WERI-Rb-1 (cell line): ENCODE measurements at regions not wholly inside any gene's neighbourhood (a gene's known extent, or its start where the extent isn't known, plus 50 kb on each side); places are given as distances from the start of the nearest gene placed in this dataset.

Experiments used
- DNase-seq: peaks from one replicate; pipeline ENCODE4 v3.0.0-alpha.2; 2020
- H3K27ac ChIP-seq: fragments of 250-450 bp; sonication (Bioruptor Pico); 2 replicates; pipeline ENCODE4 v1.5.1; 2020; ENCODE audit warnings: mild to moderate bottlenecking, moderate library complexity
- H3K27me3 ChIP-seq: fragments of 250-450 bp; sonication (Bioruptor Pico); 2 replicates; pipeline ENCODE4 v1.5.1; 2021; ENCODE audit warnings: mild to moderate bottlenecking, low read depth, moderate library complexity; ENCODE audit not compliant: insufficient read depth, severe bottlenecking
- H3K36me3 ChIP-seq: fragments of 250-450 bp; sonication (Bioruptor Pico); 2 replicates; pipeline ENCODE4 v1.5.1; 2020; ENCODE audit warnings: mild to moderate bottlenecking, moderate library complexity
- H3K4me3 ChIP-seq: 2 replicates; pipeline ENCODE4 v1.5.1; 2011; ENCODE audit warnings: low read depth, mild to moderate bottlenecking, control low read depth, low read length
- H3K9me3 ChIP-seq: fragments of 250-450 bp; sonication (Bioruptor Pico); 2 replicates; pipeline ENCODE4 v1.5.1; 2021; ENCODE audit warnings: mild to moderate bottlenecking, moderate library complexity; ENCODE audit not compliant: severe bottlenecking
- TF ChIP-seq, protein P1 (sequence below): IDR thresholded peaks from 2 replicates; pipeline ENCODE4 v1.5.1; 2011; ENCODE audit warnings: low read depth, mild to moderate bottlenecking, control low read depth, inconsistent platforms, low read length

DNA sequence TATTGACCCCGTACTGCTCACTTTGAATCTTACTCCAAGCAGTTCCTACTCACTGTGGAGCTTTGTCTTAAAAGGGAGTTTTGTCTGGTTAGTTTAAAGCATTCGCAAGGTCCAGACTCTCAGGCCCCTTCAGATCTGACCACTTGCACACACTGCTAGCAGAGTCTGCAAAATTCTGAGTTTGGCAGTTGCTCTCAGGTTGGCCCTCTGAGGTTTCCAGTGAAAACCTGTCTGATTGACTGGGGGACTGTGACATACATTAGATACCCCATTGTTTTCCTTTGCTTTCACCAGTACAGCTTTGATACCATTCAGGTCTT is 149.2 kb downstream of the XPNPEP1 start:
- Histone ChIP-seq H3K4me3 (no peak overlapping the region), H3K9me3 (no peaks in the 10 kb centered on the region), H3K27ac (no peak overlapping the region), H3K36me3 (no peaks in the 10 kb centered on the region), H3K27me3 (no peaks in the 10 kb centered on the region)
- TF ChIP-seq, protein P1, sequence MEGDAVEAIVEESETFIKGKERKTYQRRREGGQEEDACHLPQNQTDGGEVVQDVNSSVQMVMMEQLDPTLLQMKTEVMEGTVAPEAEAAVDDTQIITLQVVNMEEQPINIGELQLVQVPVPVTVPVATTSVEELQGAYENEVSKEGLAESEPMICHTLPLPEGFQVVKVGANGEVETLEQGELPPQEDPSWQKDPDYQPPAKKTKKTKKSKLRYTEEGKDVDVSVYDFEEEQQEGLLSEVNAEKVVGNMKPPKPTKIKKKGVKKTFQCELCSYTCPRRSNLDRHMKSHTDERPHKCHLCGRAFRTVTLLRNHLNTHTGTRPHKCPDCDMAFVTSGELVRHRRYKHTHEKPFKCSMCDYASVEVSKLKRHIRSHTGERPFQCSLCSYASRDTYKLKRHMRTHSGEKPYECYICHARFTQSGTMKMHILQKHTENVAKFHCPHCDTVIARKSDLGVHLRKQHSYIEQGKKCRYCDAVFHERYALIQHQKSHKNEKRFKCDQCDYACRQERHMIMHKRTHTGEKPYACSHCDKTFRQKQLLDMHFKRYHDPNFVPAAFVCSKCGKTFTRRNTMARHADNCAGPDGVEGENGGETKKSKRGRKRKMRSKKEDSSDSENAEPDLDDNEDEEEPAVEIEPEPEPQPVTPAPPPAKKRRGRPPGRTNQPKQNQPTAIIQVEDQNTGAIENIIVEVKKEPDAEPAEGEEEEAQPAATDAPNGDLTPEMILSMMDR, result no peak
- DNase-seq, result no peak

DNA sequence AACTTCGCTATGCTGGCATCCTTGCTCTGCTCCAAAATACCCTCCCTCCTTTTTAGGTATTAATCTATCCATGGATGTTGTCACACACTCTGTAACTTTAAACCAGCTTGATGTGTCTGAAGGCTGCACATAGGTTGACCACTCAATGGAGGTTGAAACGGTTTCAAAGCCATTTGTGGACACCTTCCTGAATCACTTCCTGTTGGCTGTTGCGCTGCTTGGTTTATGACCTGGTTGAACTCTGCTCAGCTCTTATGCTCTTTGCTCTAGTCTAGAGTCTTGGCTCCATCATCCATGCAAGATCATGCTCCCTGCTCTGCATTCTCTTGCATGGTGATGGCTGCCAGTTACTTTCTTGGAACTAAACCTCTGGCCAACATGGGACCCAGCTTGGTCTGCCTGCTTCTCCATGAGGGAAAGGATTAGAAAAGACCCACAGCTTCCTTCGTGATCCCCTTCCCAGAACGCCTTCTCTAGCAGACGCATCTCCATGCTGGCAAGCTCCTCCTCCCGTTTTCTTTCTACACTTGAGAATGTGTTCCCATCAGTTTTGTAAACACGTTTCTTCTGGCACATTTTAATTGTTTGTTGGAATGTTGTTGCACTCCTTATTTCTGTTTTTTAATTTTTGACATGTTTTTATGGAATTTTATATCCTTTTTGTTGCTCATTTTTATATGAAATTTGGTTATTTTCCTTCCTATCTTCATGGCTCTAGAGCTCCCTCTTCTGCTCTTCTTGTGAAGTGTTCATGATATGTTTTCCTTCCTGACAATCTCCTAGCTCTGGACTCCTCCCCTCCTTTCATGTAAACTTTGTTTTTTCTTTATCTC is 149.8 kb downstream of the XPNPEP1 start:
- no peak overlapping the region for H3K27ac ChIP-seq
- DNase-seq, result no peak
- TF ChIP-seq, protein P1, result peak; percentile 26; the same call in 1 of the 2 replicates
- no peaks in the 10 kb centered on the region for H3K36me3 ChIP-seq
- no peaks in the 10 kb centered on the region for H3K27me3 ChIP-seq
- H3K9me3 ChIP-seq, result no peaks in the 10 kb centered on the region
- no peak overlapping the region for H3K4me3 ChIP-seq

DNA sequence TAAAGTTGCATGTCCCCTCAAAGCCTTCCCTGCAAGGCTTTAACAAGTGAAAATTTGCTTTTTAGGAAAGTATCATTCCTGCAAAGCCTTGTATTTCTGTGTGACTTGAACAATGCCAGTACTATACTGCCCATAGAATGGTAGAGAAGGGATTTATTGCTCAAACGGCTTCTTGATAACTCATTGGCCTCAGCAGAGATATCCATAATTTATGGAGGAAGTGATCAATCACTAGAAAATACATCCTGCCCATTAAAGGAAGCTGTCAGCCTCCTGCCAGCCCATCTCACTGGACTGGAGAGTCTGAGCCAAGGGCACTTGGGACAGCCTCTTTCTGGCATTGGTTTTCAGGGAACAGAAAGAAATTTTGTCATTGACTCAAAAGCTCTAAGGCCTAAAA is 152.6 kb downstream of the XPNPEP1 start:
- TF ChIP-seq, protein P1, result no peak
- DNase-seq, result no peak
- no peaks in the 10 kb centered on the region for H3K9me3 ChIP-seq
- no peak overlapping the region for H3K4me3 ChIP-seq
- no peak overlapping the region for H3K27ac ChIP-seq
- H3K36me3 ChIP-seq, result no peaks in the 10 kb centered on the region
- H3K27me3 ChIP-seq, result no peaks in the 10 kb centered on the region

DNA sequence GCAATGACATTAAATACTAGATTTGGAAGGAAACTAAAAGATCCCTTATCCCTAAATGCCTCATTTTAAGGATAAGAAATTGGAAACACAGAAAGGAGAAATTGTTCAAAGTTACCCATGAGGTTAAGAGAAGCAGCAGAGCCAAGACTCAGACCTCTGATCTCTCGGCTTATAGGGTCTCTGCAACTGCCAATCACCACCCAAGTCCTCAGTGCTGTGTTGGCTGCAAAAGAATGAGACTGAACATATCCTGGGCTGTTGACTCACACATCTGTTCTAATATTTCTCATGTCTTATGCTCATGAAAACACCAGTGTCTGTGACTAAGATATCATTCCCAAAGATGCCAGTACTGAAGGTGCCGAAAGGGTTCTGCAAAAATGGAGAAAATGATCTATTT is 153.3 kb downstream of the XPNPEP1 start:
- Histone ChIP-seq H3K27ac (no peak overlapping the region), H3K36me3 (no peaks in the 10 kb centered on the region), H3K27me3 (no peaks in the 10 kb centered on the region), H3K9me3 (no peaks in the 10 kb centered on the region), H3K4me3 (no peak overlapping the region)
- TF ChIP-seq, protein P1, result no peak
- no peak for DNase-seq

DNA sequence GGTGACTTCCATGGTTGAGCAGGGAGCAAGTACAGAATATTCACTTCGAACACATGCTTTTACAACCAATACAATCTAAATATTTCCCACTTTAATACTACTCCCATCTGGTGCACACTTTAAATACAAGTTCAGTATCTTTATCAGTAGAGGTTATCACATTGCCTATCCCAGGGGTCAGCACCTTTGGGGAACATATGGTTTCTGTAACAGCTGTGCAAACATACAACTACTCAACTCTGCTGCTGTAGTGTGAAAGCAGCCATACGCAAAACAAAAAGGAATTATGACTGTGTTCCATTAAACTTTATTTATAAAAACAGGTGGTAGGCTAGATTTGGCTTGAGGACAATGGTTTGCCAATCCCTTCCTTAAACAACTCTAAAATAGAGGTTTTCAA is 157.5 kb downstream of the XPNPEP1 start:
- TF ChIP-seq, protein P1, result no peak
- Histone ChIP-seq H3K27me3 (no peaks in the 10 kb centered on the region), H3K9me3 (no peaks in the 10 kb centered on the region), H3K36me3 (no peaks in the 10 kb centered on the region), H3K4me3 (no peak overlapping the region), H3K27ac (no peak overlapping the region)
- DNase-seq, result no peak

DNA sequence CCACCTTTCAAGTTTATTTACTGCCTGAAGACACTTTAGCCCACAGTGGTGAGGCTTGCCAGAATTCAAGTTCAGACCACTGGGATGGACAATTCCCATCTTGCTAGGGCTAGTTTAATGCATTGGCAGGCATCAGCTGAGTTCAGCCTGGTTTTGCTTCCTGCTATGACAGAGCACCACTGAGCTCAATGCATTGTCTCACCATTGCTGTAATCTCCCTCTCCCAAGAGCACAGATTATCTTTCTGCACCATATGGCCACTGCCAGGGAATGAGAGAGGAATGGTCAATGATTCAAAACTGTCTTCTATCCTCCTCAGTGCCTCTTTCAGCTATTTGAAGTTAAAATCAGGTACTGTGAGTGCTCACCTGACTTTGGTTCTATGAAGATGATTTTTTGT is 160.8 kb downstream of the XPNPEP1 start:
- Histone ChIP-seq H3K36me3 (no peaks in the 10 kb centered on the region), H3K27me3 (no peaks in the 10 kb centered on the region), H3K9me3 (no peaks in the 10 kb centered on the region), H3K27ac (peak overlapping the region; percentile 74), H3K4me3 (no peak overlapping the region)
- TF ChIP-seq, protein P1, result no peak
- DNase-seq, result peak; percentile 78
